ENCODE measurements at regions not wholly inside any gene's neighbourhood (a gene's known extent, or its start where the extent isn't known, plus 50 kb on each side); places are given as distances from the start of the nearest gene placed in this dataset.
"Not testable (repeated sequence)": the region's sequence is repeated elsewhere in the genome, so short reads cannot be mapped to it uniquely, and the experiment has no call there.

DNA sequence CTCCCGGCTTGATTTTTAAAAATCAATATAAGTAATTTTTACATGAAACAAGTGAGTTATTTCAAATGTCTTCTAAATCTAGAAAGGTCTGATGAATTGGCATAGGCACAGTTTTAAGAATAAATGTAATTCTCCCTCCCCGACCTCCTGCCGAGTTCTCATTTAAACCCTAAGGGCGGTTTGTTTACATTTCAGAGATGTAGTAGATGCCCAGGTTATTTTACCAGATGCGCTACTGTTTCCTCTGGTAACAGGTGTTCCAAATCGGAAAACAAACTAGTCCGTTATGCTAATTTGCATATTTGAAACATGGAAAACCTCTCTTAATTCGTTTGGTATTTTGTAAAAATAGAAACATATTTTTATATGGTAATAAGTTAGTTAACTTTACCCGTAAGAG is 53.8 kb upstream of the CFAP126 start:
- Histone ChIP-seq H3K27me3 (ENCODE audit: insufficient read depth) (no peaks in the 10 kb centered on the region), H4K20me1 (ENCODE audit: insufficient read depth) (no peaks in the 10 kb centered on the region), H3K36me3 (replicated peaks in 1 of 2; ENCODE audit: control insufficient read depth in 1 of 2, insufficient read depth in 2 of 2, low read length in 1 of 2) (no peaks in the 10 kb centered on the region), H3K79me2 (ENCODE audit: insufficient read depth) (no peaks in the 10 kb centered on the region), H2AFZ (ENCODE audit: low read depth) (no peak overlapping the region), H3K4me1 (ENCODE audit: control insufficient read depth in 1 of 2, insufficient read depth in 2 of 2, low read depth in 1 of 2, low read length in 1 of 2) (peaks cover 0 to 5% of the 10 kb centered on the region in 2 experiments; a peak in 2 of 4 replicates), H3F3A (replicated peaks; ENCODE audit: insufficient read depth) (peaks cover 3% of the 10 kb centered on the region), H3K27ac (ENCODE audit: low read depth in 2 of 2, low read length in 1 of 2) (no peak overlapping the region), H3K9me2 (no peaks in the 10 kb centered on the region), H3K4me2 (peak overlapping the region; percentile 70; the same call in 1 of the 2 replicates), H3K9ac (no peak overlapping the region), H3K4me3 (ENCODE audit: low read depth in 2 of 2, low read length in 1 of 2) (peak overlapping the region in 1 of 2 experiments; percentile 48; a peak in 2 of 4 replicates), H3K9me3 (no peaks in the 10 kb centered on the region)
- TF ChIP-seq FOXJ3 (CRISPR knock-in tag; IDR thresholded peaks at IDR 0.05) (no peak), GATA2 (CRISPR knock-in tag; IDR thresholded peaks at IDR 0.05) (no peak), SMC3 (IDR thresholded peaks at IDR 0.05; ENCODE audit: low read depth, low read length) (no peak), ELF1 (IDR thresholded peaks at IDR 0.05) (no peak), SIN3A (IDR thresholded peaks at IDR 0.05; ENCODE audit: borderline replicate concordance, low read depth, low read length) (no peak), RCOR1 (IDR thresholded peaks at IDR 0.05; ENCODE audit: low read length) (no peak), MEF2A (IDR thresholded peaks at IDR 0.05; ENCODE audit: borderline replicate concordance, low read depth) (no peak), EZH2phosphoT487 (IDR thresholded peaks at IDR 0.05; ENCODE audit: borderline replicate concordance, low read depth) (no peak)
- TF ChIP-seq, protein P1, sequence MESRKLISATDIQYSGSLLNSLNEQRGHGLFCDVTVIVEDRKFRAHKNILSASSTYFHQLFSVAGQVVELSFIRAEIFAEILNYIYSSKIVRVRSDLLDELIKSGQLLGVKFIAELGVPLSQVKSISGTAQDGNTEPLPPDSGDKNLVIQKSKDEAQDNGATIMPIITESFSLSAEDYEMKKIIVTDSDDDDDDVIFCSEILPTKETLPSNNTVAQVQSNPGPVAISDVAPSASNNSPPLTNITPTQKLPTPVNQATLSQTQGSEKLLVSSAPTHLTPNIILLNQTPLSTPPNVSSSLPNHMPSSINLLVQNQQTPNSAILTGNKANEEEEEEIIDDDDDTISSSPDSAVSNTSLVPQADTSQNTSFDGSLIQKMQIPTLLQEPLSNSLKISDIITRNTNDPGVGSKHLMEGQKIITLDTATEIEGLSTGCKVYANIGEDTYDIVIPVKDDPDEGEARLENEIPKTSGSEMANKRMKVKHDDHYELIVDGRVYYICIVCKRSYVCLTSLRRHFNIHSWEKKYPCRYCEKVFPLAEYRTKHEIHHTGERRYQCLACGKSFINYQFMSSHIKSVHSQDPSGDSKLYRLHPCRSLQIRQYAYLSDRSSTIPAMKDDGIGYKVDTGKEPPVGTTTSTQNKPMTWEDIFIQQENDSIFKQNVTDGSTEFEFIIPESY (IDR thresholded peaks at IDR 0.05; ENCODE audit: borderline replicate concordance, low read depth), result no peak
- TF ChIP-seq, protein P2, sequence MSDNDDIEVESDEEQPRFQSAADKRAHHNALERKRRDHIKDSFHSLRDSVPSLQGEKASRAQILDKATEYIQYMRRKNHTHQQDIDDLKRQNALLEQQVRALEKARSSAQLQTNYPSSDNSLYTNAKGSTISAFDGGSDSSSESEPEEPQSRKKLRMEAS (IDR thresholded peaks at IDR 0.05; ENCODE audit: low read depth), result no peak
- CTCF ChIA-PET, result interaction anchor here (1.9 kb wide), 1 partner anchor 18 kb away, joined by 6 read pairs; no protein-coding TSS in a partner anchor
- DNase-seq, result no peak
- POLR2A ChIA-PET, result no interaction called here
- 37% methylated on average over 9 of the region's 9 CpGs for WGBS (ENCODE audit: low lambda C conversion rate)

DNA sequence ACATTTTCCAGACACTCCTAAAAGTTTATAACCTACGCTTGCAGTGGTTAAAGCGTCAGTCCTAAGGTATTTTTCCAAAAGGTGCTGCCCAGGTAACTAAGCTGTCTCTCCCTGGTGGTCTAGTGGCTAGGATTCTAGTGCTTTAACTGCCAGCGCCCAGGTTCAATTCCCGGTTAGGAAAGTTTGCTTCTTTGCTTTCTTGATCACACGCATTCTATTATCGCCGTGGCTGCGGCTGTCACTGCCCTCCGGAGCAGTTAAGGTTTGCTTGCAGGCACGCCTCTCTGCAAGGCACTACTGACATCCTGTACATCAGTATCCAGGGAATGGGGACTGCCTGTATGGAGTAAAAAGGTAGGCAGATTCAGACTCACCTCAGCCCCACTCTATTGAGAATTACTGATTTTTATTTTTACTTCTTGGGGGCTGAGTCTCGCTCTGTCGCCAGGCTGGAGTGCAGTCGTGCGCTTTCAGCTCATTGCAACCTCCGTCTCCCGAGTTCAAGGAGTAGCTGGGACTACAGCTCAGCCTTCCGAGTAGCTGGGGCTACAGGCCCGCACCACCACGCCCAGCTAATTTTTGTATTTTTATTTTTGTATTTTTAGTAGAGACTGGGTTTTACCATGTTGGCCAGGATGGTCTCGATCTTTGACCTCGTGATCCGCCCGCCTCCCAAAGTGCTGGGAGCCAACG is 53.2 kb upstream of the CFAP126 start:
- no peaks in the 10 kb centered on the region for H3K9me3 ChIP-seq
- no peaks in the 10 kb centered on the region for H3K27me3 ChIP-seq (ENCODE audit: insufficient read depth)
- no peaks in the 10 kb centered on the region for H3K36me3 ChIP-seq (replicated peaks in 1 of 2; ENCODE audit: control insufficient read depth in 1 of 2, insufficient read depth in 2 of 2, low read length in 1 of 2)
- H3F3A ChIP-seq (replicated peaks; ENCODE audit: insufficient read depth), result peaks cover 3% of the 10 kb centered on the region
- no peaks in the 10 kb centered on the region for H4K20me1 ChIP-seq (ENCODE audit: insufficient read depth)
- no peak for TF ChIP-seq GATA2 (CRISPR knock-in tag; IDR thresholded peaks at IDR 0.05)
- TF ChIP-seq JUND (IDR thresholded peaks at IDR 0.05), result no peak
- TF ChIP-seq, protein P3, sequence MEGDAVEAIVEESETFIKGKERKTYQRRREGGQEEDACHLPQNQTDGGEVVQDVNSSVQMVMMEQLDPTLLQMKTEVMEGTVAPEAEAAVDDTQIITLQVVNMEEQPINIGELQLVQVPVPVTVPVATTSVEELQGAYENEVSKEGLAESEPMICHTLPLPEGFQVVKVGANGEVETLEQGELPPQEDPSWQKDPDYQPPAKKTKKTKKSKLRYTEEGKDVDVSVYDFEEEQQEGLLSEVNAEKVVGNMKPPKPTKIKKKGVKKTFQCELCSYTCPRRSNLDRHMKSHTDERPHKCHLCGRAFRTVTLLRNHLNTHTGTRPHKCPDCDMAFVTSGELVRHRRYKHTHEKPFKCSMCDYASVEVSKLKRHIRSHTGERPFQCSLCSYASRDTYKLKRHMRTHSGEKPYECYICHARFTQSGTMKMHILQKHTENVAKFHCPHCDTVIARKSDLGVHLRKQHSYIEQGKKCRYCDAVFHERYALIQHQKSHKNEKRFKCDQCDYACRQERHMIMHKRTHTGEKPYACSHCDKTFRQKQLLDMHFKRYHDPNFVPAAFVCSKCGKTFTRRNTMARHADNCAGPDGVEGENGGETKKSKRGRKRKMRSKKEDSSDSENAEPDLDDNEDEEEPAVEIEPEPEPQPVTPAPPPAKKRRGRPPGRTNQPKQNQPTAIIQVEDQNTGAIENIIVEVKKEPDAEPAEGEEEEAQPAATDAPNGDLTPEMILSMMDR (IDR thresholded peaks at IDR 0.05), result no peak
- TF ChIP-seq TCF12 (IDR thresholded peaks at IDR 0.05), result no peak
- TF ChIP-seq CHD2 (IDR thresholded peaks at IDR 0.05; ENCODE audit: low read length, partially characterized antibody), result no peak
- TF ChIP-seq EZH2phosphoT487 (IDR thresholded peaks at IDR 0.05; ENCODE audit: borderline replicate concordance, low read depth), result no peak
- TF ChIP-seq RFX5 (IDR thresholded peaks at IDR 0.05; ENCODE audit: low read length), result no peak
- TF ChIP-seq TEAD4 (IDR thresholded peaks at IDR 0.05; ENCODE audit: borderline replicate concordance, insufficient read depth), result no peak
- no peak for TF ChIP-seq POLR2AphosphoS5 (IDR thresholded peaks at IDR 0.05; ENCODE audit: low read depth, low read length)
- H2AFZ ChIP-seq (ENCODE audit: low read depth), result no peak overlapping the region
- 64% methylated on average over 24 of the region's 24 CpGs for WGBS (ENCODE audit: low lambda C conversion rate)
- no peak overlapping the region for H3K4me3 ChIP-seq (ENCODE audit: low read depth in 2 of 2, low read length in 1 of 2)
- no peak overlapping the region for H3K27ac ChIP-seq (ENCODE audit: low read depth in 2 of 2, low read length in 1 of 2)
- peaks cover 0 to 5% of the 10 kb centered on the region in 2 experiments; a peak in 2 of 4 replicates for H3K4me1 ChIP-seq (ENCODE audit: control insufficient read depth in 1 of 2, insufficient read depth in 2 of 2, low read depth in 1 of 2, low read length in 1 of 2)
- no peaks in the 10 kb centered on the region for H3K9me2 ChIP-seq
- ChIA-PET CTCF (interaction anchor here (1.9 kb wide), 1 partner anchor 19 kb away, joined by 6 read pairs; no protein-coding TSS in a partner anchor), POLR2A (no interaction called here)
- H3K9ac ChIP-seq, result no peak overlapping the region
- H3K79me2 ChIP-seq (ENCODE audit: insufficient read depth), result no peaks in the 10 kb centered on the region
- no peak for DNase-seq
- H3K4me2 ChIP-seq, result no peak overlapping the region

DNA sequence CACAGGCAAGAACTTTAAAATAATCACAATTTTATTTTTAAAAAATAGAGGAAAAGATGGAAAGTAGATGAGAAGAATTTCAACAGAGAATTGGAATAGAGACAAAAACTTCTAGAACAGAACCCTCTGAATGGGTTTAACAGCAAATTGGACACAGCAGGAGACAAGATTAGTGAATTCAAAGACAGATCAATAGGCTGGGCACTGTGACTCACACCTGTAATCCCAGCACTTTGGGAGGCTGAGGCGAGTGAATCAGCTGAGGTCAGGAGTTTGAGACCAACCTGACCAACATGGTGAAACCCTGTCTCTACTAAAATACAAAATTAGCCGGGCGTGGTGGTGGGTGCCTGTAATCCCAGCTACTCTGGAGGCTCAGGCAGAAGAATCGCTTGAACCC is 49.9 kb upstream of the CFAP126 start:
- DNase-seq; H2AFZ ChIP-seq (ENCODE audit: low read depth); H3K4me2 ChIP-seq; H3K27me3 ChIP-seq (ENCODE audit: insufficient read depth); H3K27ac ChIP-seq (ENCODE audit: low read depth in 2 of 2, low read length in 1 of 2); H3K4me1 ChIP-seq (ENCODE audit: control insufficient read depth in 1 of 2, insufficient read depth in 2 of 2, low read depth in 1 of 2, low read length in 1 of 2); CTCF ChIA-PET; H3K79me2 ChIP-seq (ENCODE audit: insufficient read depth); H3K36me3 ChIP-seq (replicated peaks in 1 of 2; ENCODE audit: control insufficient read depth in 1 of 2, insufficient read depth in 2 of 2, low read length in 1 of 2); H3K4me3 ChIP-seq (ENCODE audit: low read depth in 2 of 2, low read length in 1 of 2); H3K9ac ChIP-seq; H3K9me2 ChIP-seq; POLR2A ChIA-PET; H3F3A ChIP-seq (replicated peaks; ENCODE audit: insufficient read depth); H4K20me1 ChIP-seq (ENCODE audit: insufficient read depth); H3K9me3 ChIP-seq: not testable (repeated sequence)
- WGBS (ENCODE audit: low lambda C conversion rate), result 74% methylated on average over 4 of the region's 4 CpGs

Measured in SK-N-SH (cell line).